Activated naive CD8-positive, alpha-beta T cell treated with anti-CD3 and anti-CD28 coated beads, Interleukin-2, amount 50 U/mL, for 24 hours (primary cell): ENCODE measurements at regions not wholly inside any gene's neighbourhood (a gene's known extent, or its start where the extent isn't known, plus 50 kb on each side); places are given as distances from the start of the nearest gene placed in this dataset.

Experiments
- ATAC-seq: fragments of 150-1000 bp; cut with Tn5 transposase; one replicate; pipeline ENCODE4 v1.10.0; 2021
- DNase-seq: peaks from one replicate; pipeline ENCODE4 v3.0.0; 2021
- H3K27ac Mint-ChIP-seq: one replicate; pipeline ENCODE4 v1.8.0; 2021; ENCODE audit warnings: mild to moderate bottlenecking, mixed read lengths
- H3K27me3 Mint-ChIP-seq: one replicate; pipeline ENCODE4 v1.8.0; 2021; ENCODE audit warnings: mixed read lengths
- H3K36me3 Mint-ChIP-seq: one replicate; pipeline ENCODE4 v1.8.0; 2021; ENCODE audit warnings: low read depth, mixed read lengths
- H3K4me1 Mint-ChIP-seq: one replicate; pipeline ENCODE4 v1.8.0; 2021; ENCODE audit warnings: mixed read lengths
- H3K4me3 Mint-ChIP-seq: one replicate; pipeline ENCODE4 v1.8.0; 2021; ENCODE audit warnings: mild to moderate bottlenecking, moderate library complexity, mixed read lengths
- H3K9me3 Mint-ChIP-seq: one replicate; pipeline ENCODE4 v1.8.0; 2021; ENCODE audit warnings: mixed read lengths

DNA sequence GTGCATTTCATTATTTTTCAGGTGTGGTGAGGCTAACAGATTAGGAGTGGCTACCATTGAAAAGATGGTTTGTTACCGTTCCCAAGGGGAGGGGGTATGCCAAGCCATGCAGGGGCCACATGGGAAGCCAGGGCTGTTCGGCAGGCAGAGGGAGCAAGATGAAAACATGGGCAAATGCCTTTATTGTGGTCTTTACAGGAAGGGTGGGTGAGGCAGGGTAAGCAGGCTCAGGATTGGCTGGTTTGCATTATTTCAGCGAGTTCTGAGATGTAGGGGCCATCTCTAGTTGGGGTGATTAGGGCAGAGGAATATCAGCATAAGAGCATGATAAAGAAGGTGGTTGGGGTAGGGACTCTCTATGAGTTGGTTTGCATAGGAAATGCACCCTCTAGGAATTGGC lies 117.6 kb downstream of the CCT6B start:
- DNase-seq, result no peak
- no peak overlapping the region for H3K4me3 Mint-ChIP-seq
- H3K9me3 Mint-ChIP-seq, result no peaks in the 10 kb centered on the region
- no peaks in the 10 kb centered on the region for H3K36me3 Mint-ChIP-seq
- H3K27me3 Mint-ChIP-seq, result no peaks in the 10 kb centered on the region
- H3K4me1 Mint-ChIP-seq, result peaks cover 16% of the 10 kb centered on the region
- no peak for ATAC-seq
- no peak overlapping the region for H3K27ac Mint-ChIP-seq

DNA sequence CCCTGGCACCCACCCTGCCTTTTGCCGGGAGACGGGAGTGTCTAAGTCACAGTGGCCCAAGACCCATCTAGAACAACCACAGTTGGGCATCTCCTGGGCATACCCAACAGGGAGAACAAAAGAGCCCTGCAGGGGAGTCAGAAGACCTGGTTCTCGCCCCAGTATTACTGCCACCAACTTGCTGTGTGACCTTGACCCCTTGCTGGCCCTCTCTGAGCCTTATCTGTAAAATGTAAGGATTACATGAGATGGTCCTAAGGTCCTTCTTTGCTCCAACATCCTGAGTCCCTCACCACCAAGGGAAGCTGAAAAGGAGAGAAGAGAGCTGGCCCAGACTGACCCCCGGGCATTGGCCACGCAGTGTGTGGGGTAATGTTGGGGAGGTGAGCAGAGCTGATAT lies 119.0 kb downstream of the CCT6B start:
- H3K4me3 Mint-ChIP-seq, result no peak overlapping the region
- ATAC-seq, result no peak
- H3K36me3 Mint-ChIP-seq, result no peaks in the 10 kb centered on the region
- H3K27me3 Mint-ChIP-seq, result no peaks in the 10 kb centered on the region
- H3K9me3 Mint-ChIP-seq, result no peaks in the 10 kb centered on the region
- H3K27ac Mint-ChIP-seq, result no peak overlapping the region
- no peak for DNase-seq
- peaks cover 16% of the 10 kb centered on the region for H3K4me1 Mint-ChIP-seq

DNA sequence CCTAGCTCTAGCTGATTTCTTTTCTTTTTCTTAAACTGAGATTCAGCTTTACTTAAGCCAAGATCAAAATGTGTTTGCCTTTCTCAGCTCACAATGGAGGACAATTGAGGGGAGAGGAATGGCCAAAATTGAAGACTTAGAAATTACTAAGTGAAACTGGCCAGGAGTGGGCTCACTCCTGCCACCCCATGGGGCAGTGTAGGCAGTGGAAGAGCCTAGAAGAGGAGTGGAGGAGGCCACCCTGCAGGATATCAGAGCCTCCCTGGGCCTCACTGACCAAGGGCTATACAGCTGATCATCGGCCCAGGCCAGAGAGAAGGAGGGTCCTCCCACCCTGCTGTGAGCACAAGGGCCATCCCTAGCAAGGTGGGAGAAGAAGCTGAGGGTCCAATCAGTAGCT lies 119.8 kb downstream of the CCT6B start:
- no peaks in the 10 kb centered on the region for H3K27me3 Mint-ChIP-seq
- no peak overlapping the region for H3K27ac Mint-ChIP-seq

DNA sequence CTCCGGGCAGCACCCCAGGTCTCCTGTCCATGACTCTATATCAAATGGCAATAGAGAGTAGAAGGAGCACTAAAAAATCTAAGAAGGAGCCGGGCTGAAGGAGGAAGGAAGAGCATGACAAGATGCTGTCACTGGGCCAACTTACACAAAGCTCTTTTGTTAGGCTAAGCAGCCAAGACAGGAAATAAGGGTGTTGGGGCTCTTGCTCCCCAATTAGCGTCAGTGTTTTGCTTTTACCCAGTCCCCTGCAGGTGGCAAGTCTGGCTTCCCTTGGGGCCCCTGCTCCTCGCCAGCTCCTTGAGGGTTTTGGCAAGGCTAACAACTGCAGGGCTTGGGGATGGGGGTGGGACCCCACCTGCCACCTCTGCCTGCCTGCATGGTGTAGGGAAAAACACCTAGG lies 120.5 kb downstream of the CCT6B start:
- Mint-ChIP-seq H3K27ac (no peak overlapping the region), H3K9me3 (no peaks in the 10 kb centered on the region), H3K4me1 (peaks cover 16% of the 10 kb centered on the region), H3K36me3 (no peaks in the 10 kb centered on the region), H3K4me3 (no peak overlapping the region), H3K27me3 (no peaks in the 10 kb centered on the region)
- DNase-seq (no peak), ATAC-seq (no peak)

More for the DNA sequence above, 119.8 kb downstream of the CCT6B start:
- Mint-ChIP-seq H3K36me3 (no peaks in the 10 kb centered on the region), H3K4me1 (peaks cover 16% of the 10 kb centered on the region), H3K9me3 (no peaks in the 10 kb centered on the region), H3K4me3 (no peak overlapping the region)
- DNase-seq, result no peak
- no peak for ATAC-seq

DNA sequence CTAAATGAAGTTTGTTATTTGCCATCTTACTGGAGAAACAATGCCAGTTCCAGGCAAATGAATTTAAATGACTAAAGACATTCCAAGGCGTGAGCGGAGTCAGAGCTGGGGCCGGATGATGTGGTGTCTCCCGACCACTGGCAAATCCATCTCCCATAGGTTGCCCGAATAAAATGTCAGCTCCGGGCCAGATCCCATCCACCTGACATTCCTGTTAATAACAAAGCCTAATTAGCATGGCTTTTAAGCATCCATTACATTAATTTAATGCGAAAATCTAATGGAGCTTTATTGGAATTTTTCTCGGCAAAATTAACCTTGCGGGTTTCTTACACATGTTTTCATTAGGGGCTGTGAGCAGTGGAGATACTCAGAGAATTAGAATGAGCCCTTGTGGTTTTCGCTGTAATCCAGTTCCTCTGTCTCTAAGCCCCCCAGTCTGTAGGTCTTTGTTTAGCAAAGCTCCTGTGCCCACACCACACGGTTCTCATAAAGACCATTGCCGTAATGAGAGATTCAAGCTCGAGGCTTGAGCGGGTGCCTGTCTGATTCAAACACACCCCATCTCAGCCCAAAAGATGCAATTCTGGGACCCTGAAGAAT lies 123.3 kb downstream of the CCT6B start:
- no peak for DNase-seq

DNA sequence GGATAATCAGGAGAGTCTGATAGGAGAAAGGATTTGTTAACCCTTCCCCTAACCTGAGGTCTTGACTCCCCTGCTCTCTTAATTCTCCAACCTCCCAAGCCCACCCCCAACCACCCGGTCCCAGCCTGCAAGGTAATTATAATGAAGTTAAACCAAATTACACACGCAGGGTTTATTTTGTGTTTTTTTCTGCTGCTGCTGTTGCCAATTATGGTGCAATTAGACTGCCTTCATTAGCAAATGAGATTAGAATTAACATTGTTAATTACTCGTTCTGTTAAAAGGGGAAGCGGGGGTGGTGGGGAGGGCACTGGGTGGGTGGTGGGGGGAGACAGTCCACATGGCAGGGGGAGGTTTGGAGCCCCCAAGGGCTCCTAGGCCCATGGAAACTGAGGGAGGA lies 128.9 kb downstream of the CCT6B start:
- Mint-ChIP-seq H3K27ac (no peak overlapping the region), H3K36me3 (no peaks in the 10 kb centered on the region), H3K4me3 (no peak overlapping the region), H3K4me1 (no peaks in the 10 kb centered on the region), H3K27me3 (no peaks in the 10 kb centered on the region), H3K9me3 (no peaks in the 10 kb centered on the region)
- DNase-seq (no peak), ATAC-seq (no peak)

More for the DNA sequence above, 123.3 kb downstream of the CCT6B start:
- Mint-ChIP-seq H3K27ac (no peak overlapping the region), H3K36me3 (no peaks in the 10 kb centered on the region), H3K4me3 (no peak overlapping the region), H3K4me1 (peaks cover 16% of the 10 kb centered on the region), H3K9me3 (no peaks in the 10 kb centered on the region), H3K27me3 (no peaks in the 10 kb centered on the region)
- no peak for ATAC-seq

DNA sequence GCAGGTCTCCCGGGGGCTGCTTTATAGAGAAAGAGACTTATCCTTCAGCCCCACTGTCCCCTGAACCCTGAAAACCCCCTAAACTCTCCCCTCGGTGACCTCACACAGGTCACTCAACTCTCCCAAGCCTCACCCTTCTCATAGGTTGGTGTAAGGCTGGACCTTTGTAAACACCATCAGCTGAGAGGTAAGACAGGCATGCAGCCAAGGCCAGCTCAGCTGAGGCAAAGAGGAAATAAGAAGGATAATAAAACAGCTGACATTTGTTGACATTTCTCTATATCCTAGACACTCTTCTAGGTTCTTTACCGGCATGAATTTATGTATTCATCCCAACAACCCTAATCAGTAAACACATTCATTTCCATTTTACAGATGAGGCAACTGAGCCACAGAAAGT lies 134.3 kb downstream of the CCT6B start:
- Mint-ChIP-seq H3K9me3 (no peaks in the 10 kb centered on the region), H3K27me3 (no peaks in the 10 kb centered on the region)
- ATAC-seq, result no peak

DNA sequence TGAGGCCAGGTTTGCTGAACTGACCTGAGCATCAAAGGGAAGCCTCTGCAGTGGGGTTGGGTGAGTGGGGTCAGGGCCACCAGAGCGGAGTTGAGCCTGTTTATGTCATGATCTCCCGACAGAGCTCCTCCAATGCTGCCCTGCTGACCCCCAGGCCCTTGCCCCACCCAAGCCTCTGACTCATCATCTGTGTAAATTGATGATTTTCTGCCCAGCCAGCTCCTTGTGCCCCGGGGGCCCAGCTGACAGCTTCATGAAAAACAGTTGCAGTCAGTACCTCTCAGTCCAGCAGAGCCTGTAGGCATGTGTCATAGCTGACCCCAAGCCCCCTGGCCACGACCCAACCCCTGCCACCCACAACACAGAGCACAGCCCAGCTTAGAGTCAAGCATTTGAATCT lies 134.9 kb downstream of the CCT6B start:
- no peak overlapping the region for H3K27ac Mint-ChIP-seq
- DNase-seq, result no peak
- no peak for ATAC-seq
- H3K9me3 Mint-ChIP-seq, result no peaks in the 10 kb centered on the region
- no peak overlapping the region for H3K4me3 Mint-ChIP-seq
- H3K36me3 Mint-ChIP-seq, result no peaks in the 10 kb centered on the region
- no peaks in the 10 kb centered on the region for H3K27me3 Mint-ChIP-seq
- H3K4me1 Mint-ChIP-seq, result no peaks in the 10 kb centered on the region

More for the DNA sequence above, 134.3 kb downstream of the CCT6B start:
- no peak overlapping the region for H3K4me3 Mint-ChIP-seq
- H3K36me3 Mint-ChIP-seq, result no peaks in the 10 kb centered on the region
- no peak overlapping the region for H3K27ac Mint-ChIP-seq
- no peaks in the 10 kb centered on the region for H3K4me1 Mint-ChIP-seq
- DNase-seq, result no peak

DNA sequence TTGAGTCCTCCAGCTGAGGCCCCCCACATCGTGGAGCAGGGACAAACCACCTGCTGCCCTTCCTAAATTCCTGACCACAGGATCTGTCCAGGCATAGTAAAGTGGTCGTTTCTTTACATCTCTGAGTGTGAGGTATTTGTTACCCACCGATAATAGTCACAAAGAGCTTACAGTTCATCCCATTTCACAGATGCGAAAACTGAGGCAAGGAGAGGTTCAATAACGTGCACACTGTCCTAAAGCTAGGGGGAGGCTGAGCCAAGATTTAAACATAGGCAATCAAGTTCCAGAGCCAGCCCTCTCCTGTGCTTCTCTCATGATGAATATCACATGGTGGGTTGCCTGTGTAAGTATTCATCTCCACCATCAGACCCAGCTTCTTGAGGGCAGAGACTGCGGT lies 135.4 kb downstream of the CCT6B start:
- Mint-ChIP-seq H3K4me1 (no peaks in the 10 kb centered on the region), H3K27me3 (no peaks in the 10 kb centered on the region), H3K4me3 (no peak overlapping the region), H3K36me3 (no peaks in the 10 kb centered on the region), H3K9me3 (no peaks in the 10 kb centered on the region), H3K27ac (no peak overlapping the region)
- no peak for ATAC-seq
- no peak for DNase-seq

DNA sequence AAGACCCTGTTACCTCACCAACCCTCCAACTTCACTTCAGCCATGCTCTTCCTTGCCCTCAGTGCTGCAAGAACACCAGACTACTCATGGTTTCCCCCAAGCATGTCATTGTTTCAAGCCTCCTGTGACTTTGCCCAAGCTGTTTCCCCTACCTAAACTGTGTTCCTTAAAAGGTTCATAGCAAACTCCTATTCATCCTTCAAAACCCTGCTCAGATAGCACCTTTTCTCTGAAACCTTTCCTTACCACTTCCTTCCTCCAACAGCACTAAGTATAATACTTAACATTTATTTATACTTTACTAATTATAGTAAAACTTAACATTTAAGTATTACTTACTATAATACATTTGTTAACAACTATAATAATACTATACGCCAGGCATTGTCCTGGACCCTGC lies 136.2 kb downstream of the CCT6B start:
- Mint-ChIP-seq H3K27ac (no peak overlapping the region), H3K4me3 (no peak overlapping the region), H3K36me3 (no peaks in the 10 kb centered on the region), H3K9me3 (no peaks in the 10 kb centered on the region), H3K4me1 (peaks cover under 1% of the 10 kb centered on the region), H3K27me3 (peaks cover 2% of the 10 kb centered on the region)
- ATAC-seq (no peak), DNase-seq (no peak)

DNA sequence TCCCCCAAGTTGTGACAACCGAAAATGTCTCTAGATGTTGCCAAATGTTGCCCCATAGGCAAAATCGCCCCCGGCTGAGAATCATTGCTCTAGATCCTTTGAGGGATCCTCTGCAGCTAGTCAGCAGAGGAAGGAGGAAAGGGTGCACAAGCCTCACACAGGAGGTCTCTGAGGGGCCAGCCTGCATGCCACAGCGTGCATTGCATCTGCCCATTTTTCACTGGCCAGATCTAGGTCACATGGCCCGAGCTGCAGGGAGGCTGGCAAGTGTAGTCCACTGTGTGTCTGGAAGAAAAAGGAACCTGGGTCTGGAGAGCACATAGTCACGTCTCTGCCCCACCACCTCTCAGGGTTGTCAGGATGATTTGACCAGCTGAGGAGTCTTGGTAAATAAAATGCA lies 138.2 kb downstream of the CCT6B start:
- DNase-seq, result no peak
- Mint-ChIP-seq H3K4me1 (peaks cover 2% of the 10 kb centered on the region), H3K4me3 (no peak overlapping the region), H3K36me3 (no peaks in the 10 kb centered on the region), H3K9me3 (no peaks in the 10 kb centered on the region), H3K27ac (no peak overlapping the region), H3K27me3 (peaks cover 5% of the 10 kb centered on the region)
- ATAC-seq, result no peak

DNA sequence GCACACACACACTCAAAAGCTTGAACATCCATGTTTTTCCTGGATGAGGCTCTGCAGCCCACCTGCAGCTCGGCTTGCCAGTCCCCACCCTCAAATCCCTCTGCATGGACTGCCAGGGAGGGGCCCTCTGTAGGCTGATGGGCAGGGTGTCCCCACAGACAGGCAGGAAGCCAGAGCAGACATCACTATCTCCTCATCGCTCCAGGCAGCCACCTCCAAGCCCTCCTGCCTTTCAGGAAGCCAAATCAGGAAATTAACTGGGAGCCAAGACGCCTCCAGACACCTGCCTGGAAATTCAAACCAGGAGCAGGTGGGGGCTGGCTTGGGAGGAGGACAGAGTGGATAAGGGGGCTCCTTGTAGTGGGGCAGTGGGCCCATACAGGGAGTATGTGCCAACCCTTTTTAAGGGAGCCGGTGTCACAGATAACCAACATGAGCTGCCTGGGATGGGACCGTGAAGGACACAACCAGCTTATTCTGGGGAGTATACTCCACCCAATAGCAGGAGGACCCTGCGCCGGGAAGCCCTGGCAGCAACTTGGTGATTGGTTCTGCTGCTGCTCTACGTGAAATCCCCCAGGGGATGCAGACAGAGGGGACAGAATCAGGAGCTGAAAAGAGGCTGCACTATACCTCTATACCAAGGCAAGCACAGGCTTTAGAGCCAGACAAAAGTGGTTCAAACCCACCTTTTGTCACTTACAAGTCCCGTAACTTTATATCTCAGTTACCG lies 139.1 kb downstream of the CCT6B start:
- no peak overlapping the region for H3K27ac Mint-ChIP-seq
- H3K4me3 Mint-ChIP-seq, result no peak overlapping the region
- H3K27me3 Mint-ChIP-seq, result peaks cover 5% of the 10 kb centered on the region

DNA sequence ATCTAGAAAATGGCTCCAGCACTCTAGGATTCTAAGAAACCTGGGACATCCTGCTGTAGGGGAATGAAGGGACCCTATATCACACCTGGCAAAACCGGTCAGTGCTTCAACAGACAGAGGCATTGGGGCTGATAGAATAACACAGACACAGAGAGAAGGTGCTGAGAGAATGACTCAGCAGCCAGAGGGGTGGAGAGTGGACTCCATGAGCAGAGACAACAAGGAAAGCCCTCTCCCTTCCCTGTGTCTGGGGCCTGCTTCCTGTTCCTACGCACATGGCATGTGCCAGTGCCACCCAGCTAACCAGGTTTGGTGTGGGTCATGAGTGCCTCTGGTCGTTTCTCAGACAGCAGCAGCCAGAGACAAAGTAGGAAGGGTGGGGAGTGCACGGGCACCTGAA lies 140.3 kb downstream of the CCT6B start:
- no peak overlapping the region for H3K4me3 Mint-ChIP-seq
- peaks cover 4% of the 10 kb centered on the region for H3K4me1 Mint-ChIP-seq
- H3K9me3 Mint-ChIP-seq, result no peaks in the 10 kb centered on the region
- DNase-seq, result no peak
- peaks cover 5% of the 10 kb centered on the region for H3K27me3 Mint-ChIP-seq
- no peaks in the 10 kb centered on the region for H3K36me3 Mint-ChIP-seq
- no peak overlapping the region for H3K27ac Mint-ChIP-seq
- no peak for ATAC-seq

More for the DNA sequence above, 139.1 kb downstream of the CCT6B start:
- no peaks in the 10 kb centered on the region for H3K36me3 Mint-ChIP-seq
- DNase-seq (no peak), ATAC-seq (no peak)
- H3K9me3 Mint-ChIP-seq, result no peaks in the 10 kb centered on the region
- H3K4me1 Mint-ChIP-seq, result peaks cover 2% of the 10 kb centered on the region

DNA sequence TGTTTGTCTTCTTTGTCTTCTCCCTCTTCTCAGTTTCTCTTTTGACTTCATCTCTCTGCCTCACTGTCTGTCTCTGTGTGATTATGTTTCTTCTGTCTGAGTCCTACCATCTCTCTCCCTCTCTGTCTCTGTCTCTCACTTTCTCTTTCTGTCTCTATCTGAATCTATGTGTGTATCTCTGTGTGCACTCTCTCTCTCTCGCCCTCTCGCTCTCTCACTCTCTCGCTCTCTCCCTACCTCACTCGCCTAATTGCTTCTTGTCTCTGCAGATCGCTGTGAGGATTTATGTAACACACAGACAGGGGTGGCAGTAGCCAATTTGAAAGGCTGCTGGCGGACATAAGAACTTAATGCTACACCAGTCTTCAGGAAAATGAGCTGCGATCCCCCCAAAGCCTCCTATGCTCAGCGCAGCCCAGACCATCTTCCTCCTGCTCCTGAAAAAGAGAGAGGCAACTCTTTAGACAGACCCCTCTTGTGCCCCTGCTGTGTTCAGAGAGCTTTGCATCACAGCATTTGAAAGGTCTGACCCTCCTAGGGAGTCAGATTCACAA lies 140.9 kb downstream of the CCT6B start:
- H3K36me3 Mint-ChIP-seq, result no peaks in the 10 kb centered on the region
- H3K4me1 Mint-ChIP-seq, result peaks cover 4% of the 10 kb centered on the region
- H3K9me3 Mint-ChIP-seq, result no peaks in the 10 kb centered on the region
- ATAC-seq (no peak), DNase-seq (no peak)
- no peak overlapping the region for H3K27ac Mint-ChIP-seq
- H3K4me3 Mint-ChIP-seq, result no peak overlapping the region
- H3K27me3 Mint-ChIP-seq, result peaks cover 5% of the 10 kb centered on the region

DNA sequence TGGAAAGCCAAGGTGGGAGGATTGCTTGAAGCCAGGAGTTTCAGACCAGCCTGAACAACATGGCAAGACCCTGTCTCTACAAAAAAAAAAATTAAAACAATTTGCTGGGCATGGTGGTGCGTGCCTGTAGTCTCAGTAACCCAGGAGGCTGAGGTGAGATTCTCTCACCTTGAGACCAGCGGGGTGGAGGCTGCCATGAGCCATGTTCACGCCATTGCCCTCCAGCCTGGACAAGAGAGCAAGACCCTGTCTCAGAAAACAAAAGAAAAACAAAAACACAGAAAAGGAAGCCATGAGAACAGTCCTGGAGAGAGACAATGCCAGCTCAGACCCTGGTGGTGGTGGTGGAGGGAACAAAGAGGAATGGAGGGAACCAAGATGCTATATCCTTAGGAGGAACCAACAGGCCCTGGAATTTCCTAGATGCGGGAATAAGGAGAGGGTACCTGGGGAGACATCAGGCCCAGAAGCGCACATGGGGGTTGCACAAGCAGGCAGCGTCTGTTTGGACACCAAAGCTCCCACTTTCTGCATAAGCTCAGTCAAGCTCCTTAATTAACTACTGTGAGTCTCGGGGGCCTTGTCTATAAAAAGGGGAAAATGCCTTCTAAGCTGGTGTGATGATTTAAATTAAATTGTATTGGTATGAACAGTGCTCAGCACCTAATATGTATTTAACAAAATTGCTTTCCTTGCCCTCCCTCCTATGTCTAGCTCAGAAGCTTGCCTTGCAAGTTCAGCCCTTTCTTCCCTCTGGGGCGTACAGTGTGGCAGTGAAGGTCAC lies 143.8 kb downstream of the CCT6B start:
- Mint-ChIP-seq H3K4me1 (peaks cover 4% of the 10 kb centered on the region), H3K27me3 (peaks cover 5% of the 10 kb centered on the region), H3K4me3 (no peak overlapping the region), H3K27ac (no peak overlapping the region), H3K9me3 (no peaks in the 10 kb centered on the region), H3K36me3 (no peaks in the 10 kb centered on the region)
- DNase-seq, result no peak
- no peak for ATAC-seq
